LHCN-M2 (cell line): ENCODE measurements at regions not wholly inside any gene's neighbourhood (a gene's known extent, or its start where the extent isn't known, plus 50 kb on each side); places are given as distances from the start of the nearest gene placed in this dataset.

Source experiments
- DNase-seq: peaks from one replicate; pipeline ENCODE4 v3.0.0-alpha.2; 2012; ENCODE audit warnings: low read depth

DNA sequence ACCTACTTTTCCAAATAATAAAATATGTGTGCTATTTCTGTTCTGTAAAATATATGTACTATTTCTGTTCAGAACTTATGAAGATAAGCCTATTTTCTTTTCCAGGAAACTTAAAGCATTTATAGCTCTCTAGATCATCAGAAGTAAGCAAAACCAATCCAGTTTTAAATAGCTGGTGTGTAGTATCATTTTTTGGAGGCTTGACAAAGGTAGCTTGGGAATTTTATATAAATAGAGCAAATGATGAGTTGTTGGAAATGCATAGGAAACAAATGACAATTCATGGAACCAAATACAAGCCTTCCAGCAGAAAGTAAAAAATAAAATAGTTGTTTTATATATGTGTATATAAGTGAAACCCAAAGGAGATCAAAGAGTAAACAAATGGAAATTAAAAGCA, 1038.1 kb upstream of the ARRDC3 start:
- DNase-seq = no peak

DNA sequence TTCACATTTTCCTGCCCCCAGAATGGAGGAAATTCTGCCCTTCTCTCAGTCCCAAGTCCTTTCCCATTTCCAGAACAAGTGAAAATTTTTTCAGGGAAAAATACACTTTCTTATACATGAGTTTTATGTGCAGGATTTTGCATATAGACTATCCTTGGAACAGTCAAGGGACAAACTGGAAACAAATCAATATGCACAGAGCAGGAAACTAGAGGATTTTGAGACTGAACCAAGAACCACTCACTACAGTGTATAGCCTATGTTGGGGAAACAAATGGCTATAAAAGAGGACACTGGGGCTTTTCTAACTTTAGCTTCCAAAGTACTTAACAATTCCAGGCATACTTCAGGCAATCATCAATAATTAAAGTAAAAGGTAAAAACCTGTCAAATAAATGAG, 1036.1 kb upstream of the ARRDC3 start:
- DNase-seq = no peak

DNA sequence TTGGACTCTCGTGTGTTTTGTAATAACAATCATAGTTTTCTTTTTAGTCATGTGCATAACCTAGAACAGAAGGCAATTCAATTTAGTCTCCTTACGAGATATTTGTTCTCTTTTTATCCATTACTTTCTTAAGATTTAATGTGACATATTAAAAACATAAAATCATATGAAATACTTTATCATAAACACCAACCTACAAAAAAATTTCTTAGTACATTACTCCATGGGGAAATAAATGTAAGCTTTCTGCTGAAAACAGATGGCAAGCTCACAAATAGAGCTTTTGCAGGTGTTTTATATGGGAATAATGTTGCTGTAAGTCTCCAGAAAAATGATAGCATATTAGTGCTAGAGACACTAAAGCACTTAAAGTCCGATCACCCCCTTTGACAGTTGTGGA, 1035.2 kb upstream of the ARRDC3 start:
- no peak for DNase-seq

DNA sequence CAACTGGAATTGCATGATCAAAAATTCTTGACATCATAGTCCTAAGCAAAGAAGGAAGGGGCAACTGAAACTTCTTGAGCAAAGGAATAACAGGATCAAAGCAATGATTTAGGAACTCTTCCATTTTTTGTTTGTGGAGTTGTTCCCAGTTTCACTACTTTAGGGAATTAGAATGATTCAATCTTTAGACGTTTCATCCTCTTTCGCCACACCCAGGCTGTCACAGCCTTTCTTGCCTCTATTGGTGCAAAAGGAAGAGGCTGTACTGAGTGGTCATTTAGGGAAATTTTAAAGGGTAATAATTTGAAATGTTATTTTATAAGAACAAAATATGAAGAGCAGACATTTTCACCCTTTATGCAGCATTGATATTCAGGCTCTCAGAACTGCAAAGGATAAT, 1026.0 kb upstream of the ARRDC3 start:
- peak; percentile 48 for DNase-seq

DNA sequence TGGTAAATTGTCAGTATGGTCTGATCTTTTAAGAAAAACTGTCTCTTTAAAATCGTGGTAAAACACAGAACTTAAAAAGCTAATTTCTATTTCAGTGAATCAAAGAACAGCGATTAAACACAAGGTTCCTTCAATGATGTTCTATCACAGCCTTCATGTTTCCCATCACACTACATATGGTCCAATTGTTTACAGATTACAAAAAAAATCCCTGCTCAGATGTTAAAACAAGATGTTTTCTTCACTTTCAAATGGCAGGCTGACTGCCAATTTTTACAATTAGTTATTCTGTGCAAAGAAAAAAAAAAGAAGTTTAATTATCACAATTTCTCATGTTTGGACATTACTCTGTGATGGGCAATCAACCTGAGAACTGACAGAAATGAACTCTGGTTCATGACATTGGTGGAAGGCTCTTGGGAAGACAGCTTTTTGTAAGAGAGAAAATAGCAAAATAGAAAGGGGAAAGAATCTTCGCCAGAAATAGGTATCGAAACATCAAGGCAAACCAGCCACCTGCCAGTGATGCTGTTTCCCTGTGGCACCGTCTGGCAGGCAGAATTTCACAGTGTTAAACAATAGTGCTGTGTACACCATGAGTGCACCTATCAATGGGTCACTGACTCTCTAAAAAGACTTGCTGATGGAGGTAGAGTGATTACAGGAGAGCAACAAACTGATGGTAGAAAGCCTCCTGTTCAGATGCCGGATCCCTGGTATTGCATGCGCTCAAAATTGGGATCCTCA, 1020.0 kb upstream of the ARRDC3 start:
- DNase-seq = no peak

DNA sequence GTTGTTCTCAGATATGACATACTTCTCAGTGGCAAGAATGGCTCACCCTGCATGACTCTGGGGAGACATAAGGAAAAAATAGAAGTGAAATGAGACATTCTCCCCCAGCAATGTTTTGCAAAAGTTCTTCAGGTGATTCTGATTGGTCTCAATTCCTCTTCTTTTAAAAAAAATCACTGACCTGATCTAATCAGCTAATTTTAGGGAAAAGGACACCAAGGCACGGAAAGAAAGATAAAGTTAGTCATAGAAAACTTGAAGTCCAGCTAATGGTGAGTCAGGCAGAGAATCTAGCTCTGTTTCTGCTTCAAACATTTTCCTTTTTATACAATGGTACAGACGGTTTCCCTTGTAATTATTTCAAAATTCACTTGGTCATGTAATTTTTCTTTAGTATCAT, 1018.9 kb upstream of the ARRDC3 start:
- DNase-seq = peak; percentile 55

DNA sequence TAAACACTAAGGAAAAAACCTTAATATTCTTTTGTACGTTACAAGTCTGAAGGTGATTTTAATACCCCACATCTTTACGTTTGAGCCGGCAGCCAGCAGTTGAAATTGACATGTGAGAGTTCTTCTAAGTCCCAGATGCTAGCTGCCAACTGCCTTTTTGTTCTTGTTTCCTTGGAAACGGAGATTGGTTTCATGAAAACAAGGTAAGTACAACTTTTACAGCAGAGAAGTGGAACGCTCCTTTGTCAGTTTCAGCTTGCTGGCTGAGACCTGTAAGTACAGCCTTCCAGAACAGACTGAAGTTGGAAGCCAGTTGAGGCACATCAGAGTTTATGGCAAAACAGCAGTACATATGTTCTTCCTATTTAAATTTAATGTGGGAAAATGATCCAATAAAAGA, 1018.4 kb upstream of the ARRDC3 start:
- DNase-seq = peak; percentile 79

DNA sequence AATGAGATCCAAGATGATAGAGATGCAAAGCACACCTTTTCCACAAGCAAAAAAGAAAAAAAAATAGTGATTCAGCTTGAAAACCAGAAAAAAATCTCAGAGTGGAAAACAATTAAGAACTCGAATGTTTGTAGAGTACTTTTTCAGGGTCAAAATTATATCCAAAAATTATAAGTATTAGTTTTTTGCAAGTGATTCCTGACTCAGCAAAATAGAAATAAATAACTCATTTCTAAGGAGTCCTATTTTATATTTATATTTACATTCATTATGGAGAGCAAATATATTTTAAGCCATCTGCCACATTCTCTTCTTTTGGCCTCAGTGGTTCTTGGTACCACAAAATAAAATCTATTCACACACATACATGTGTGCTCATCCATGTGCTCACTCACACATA, 1011.8 kb upstream of the ARRDC3 start:
- DNase-seq = no peak

DNA sequence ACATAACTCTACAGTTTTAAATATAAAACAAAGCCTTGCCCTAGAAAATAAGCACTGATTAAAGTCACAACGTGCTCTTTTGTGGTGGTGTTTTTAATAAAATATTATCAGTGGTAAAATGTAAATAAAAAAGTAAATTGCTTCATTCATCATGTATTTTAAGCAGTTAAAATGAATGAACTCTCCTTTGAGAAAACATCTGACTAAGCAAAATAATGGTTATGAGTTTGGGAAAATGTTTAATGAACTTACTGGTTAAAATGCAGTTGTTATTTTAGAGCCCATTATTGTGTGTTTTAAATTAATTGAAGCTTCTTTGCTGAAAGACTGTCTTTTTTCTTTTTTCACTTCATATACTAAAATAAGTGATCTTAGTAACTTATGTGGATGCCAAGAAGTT, 1007.5 kb upstream of the ARRDC3 start:
- no peak for DNase-seq

DNA sequence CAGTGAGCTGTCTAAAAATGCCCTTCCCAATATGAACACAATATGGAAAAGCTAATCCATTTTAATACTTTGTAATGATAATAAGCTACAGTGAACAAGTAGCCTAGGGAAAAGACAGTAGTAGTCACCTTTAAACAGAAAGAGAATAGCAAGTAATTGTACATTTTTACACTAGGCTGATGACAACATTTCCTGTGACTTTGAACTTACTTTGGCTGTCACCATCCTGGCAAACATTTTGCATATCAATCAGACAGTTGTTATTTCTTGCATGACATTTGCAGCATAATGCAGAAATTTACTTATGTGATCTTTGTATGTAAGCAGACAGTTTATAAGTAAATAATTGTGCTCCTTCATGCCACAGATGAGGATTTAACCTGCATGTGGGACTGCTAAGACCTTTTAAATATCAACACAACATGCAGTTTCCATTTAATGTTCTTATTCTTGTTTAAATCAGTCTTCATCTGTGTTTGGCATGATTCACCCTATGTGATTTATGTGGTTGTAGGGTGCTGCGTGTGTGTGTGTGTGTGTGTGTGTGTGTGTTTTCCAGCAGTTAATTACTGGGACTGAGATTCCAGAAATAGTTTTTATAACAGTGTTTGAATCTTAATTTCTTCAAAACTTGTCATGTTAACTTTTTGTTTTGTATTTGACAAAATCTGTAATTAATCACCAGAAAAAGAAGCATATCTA, 997.1 kb upstream of the ARRDC3 start:
- peak; percentile 53 for DNase-seq

DNA sequence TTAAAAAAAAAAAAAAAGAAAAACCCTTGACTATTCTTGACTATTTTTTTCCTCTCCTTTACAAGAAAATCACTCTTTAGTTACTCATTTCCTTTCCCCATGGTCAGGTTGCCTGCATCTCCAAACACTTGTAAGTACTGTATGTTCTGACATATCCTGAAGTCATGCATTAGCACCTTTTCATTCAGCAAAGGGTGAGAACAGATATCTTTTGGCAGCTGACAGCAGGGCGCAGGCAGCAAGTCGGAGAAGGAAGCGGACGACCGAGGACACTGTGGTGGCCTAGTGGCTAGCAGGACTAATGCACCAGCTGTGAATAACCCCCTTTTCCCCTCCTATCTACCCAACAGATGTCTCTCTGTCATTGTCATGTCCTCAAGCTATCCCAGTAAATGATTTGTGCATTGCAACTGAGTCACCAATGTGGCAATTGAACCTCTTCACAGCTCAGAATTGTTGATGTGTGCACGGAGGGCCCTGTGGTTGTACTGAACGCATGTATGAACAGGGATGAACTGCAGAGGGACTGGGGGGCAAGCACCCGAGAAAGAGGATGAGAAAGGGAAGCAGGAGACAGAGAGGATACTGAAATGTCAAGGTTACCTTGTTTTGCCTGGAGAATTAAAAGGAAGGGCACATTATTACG, 996.0 kb upstream of the ARRDC3 start:
- DNase-seq = peak; percentile 86

DNA sequence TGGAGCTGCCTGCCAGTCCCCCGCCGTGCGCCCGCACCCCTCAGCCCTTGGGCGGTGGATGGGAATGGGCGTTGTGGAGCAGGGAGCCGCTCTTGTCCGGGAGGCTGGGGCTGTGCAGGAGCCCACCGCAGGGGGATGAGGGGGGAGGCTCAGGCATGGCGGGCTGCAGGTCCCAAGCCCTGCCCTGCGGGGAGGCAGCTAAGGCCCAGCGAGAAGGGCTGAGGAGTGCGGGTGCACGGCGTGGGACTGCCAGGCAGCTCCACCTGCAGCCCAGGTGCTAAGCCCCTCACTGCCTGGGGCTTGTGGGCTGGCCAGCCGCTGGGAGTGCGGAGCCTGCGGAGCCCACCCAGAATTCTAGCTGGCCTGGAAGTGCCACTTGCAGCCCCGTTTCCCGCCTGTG, 991.7 kb upstream of the ARRDC3 start:
- DNase-seq = no peak

DNA sequence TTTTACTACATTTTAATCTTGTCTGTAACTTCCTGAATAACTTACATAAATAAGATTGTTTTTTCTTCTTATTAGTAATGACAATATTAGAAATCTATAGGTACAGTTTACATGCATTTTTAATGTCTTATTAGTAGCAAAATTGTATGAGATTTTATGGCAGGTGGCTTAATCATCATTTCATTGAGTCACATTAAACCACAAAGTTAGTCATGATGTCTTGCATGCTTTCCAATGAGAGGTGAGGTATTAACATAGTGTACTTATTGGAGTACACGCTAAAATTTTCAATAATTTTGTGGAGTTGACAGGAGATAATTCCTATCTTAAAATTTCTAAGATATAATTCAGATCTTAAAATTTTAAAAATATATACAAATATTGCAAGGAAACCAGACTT, 989.6 kb upstream of the ARRDC3 start:
- DNase-seq = peak; percentile 76

DNA sequence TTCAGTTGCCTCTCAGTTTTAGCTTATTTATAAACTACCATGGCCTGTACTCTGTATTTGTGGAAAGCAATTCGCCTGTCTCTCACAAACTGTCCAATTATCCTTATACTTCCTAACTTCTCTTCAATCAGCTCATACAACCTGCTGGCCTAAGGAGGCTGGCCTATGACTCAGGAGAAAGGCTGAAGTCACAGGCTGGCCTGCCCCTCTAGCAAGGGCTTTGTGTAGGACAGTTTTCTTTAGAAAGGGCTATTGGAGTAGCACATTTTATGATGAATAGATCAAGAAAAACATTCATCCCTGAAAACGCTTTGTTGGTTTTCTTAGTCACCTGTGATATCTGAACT, 988.7 kb upstream of the ARRDC3 start:
- DNase-seq = peak; percentile 67

DNA sequence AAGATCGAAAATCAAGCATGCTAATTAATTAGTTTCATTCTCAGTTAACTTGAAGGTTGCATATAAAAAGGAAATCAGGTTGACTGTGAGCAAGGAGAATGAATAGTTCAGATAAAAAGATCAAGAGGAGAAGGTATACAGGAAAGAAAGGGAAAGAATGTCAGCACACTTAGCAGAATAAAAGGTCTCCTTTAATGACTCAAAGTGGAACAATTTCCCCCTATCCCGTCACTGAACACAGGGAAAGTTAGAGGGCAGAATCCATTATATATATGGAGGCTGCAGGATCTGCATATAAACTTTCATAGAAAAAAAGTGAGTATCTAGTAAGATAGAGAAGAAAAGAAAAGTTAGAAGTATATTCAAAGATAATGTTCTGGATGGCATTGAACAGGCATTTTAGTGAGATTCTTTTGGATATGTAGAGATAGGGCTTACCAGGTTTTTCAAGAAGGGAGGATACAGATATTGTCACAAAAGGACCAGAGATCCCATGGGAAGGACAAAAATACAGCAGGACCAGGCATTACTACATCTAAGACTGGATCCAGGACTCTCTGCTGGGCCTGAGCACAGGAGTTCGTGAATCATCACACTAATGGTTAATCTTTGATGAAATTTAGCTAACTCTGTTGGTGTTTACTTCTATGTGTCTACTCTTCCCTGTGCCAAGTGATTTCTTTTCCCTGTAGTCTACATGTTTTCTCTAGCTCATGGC, 988.2 kb upstream of the ARRDC3 start:
- DNase-seq = no peak

DNA sequence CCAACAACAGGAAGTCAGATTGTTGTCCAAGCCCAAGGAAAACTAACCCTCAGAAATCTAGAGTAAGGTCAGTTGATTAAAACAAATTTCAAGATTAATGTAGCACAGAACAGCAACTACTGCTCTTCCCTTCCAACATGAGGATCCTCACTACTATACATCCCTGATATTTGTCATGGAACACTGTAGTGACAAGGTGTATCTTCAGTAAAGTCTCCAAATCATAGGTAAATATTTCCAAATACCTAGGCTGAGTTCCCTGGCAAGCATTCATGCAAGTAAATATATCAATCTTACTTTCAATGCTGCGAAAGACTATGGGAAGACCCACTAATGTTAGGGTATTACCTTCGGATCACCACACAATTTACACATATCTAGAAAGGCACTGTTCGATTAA, 986.9 kb upstream of the ARRDC3 start:
- no peak for DNase-seq

DNA sequence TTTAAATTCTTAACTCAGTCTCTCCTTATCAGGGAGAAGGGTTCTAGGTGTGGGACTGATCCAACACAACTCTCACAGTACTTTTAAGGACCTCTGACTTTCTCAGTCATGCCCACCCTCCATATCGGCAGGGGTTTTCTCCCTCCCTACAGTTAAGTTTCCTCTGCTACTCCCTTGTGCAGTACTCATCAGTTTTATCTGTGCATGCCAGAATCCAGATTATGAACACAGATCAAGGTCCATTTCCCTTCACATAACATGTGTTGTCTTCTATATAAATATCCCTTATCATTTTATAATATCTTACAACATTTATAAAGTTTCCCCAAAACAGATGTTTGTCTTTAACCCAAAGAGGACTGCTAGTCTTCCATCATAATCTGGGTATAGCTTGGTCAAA, 986.5 kb upstream of the ARRDC3 start:
- no peak for DNase-seq

DNA sequence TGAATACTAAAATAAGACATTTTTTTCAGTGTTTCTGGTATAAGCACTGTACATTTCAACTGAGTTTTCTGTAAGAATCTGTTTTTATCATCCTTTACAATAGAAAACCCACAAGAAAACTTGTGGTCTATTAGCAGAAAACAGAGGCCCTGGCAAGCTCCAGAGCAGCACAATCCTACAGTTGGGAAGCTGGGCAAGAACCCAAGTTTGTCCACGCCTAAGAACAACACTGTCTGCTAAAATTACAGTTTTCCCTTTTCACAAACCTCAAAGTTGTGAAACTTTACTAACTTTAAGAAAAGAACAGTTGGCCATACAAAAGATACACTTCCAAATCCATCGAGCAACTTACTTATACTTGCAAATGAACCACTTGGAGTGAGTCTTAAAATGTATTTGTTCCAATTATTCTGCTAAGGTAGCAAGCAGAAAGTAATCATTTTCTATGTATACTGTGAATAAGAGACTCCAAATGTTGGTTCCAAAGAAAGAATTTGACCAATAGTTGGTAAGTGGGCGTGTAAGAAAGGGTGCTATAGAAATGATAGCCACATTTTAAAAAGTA, 982.0 kb upstream of the ARRDC3 start:
- peak; percentile 87 for DNase-seq

DNA sequence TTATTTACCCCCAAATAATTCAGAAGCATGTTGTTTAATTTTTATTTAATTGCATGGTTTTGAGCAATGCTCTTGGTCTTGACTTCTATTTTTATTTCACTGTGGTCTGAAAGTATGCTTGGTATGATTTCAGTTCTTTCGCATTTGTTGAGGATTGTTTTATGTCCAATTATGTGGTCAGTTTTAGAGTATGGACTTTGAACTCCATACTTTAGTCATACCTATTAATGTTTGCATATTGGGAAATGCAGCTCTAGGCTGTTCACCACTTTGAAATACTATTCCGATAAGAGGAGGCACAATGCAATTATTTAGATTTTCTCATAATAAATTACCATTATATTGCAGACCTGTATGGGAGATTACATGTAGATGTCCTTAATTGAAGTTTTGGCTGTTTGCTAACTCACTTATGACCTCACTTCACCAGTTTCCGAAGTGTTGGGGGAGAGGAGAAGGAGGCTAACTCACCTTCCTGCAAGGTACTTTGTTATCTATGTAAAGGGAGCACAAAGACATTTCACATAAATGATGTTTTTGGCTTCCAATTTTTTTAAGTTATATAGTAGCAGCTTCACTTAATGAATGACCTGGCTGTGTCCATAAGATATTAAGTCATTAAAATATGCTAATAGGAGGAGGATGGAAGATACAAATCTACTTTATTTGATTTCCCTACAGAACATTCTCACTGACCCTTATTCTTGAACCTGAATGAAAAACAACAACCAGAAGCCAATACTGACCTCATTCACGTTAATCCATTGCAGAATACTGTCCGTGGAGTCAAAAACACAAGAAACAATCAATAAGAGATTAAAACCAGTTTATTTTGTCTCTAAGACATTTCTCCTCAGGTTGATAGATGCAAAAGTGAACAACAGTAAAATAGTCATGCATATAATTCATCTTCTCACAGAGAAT, 970.3 kb upstream of the ARRDC3 start:
- peak; percentile 62 for DNase-seq

DNA sequence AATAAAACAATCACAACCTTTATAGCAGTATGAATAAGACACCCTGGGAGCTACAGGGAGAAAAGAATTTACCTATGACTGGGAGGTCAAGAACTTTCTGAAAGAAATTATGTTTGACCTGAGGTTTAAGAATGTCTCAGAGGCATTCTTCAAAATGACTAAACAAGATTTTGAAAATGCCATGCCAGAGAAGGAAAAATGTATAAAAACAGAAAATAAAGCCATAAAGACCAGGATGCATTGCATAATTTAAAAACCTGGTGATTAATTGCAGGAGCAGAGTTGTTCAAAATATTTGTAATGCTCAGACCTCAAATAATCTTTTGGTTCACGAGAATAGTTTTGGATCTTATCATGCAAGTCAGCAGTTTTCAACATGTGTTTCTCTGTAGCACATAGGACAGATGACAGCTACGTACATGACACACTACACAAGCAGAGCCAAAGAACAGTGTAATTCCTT, 954.7 kb upstream of the ARRDC3 start:
- DNase-seq = peak; percentile 32

DNA sequence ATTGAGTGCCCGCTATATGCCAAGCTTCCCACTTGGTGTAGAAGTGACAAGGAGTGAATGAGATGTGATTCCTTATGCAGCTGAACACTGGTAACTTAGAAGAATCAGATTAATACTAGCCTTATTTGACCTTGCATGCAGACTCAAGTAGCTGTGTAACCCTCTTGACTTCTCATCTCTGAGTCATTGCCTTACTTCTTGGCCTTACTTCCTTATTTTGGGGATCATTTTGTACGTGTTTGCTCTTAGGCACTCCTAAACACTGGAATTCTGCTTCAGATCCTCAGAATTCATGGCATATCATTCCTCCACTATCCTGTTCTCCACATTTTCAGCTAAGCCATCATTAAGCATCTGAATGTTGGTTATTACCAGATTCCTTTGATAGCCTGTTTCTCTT, 948.9 kb upstream of the ARRDC3 start:
- peak; percentile 74 for DNase-seq
